GM12878 (cell line): ENCODE measurements at regions not wholly inside any gene's neighbourhood (a gene's known extent, or its start where the extent isn't known, plus 50 kb on each side); places are given as distances from the start of the nearest gene placed in this dataset.

ENCODE experiments used
- ELK1 ChIP-seq: IDR thresholded peaks from 2 replicates; pipeline ENCODE4 v1.6.1; 2012; ENCODE audit warnings: low read depth, low read length, improper control_type of control experiment
- EP300 ChIP-seq, 2 experiments: fragments of 150-350 bp in 1 of 2; IDR thresholded peaks; 2 replicates each; pipeline ENCODE4 v1.6.1; 2011 to 2012; ENCODE audit warnings: low read depth in 2 of 2, low read length in 2 of 2, borderline replicate concordance in 1 of 2, improper control_type of control experiment in 1 of 2, inconsistent platforms in 1 of 2; ENCODE audit not compliant: control insufficient read depth in 1 of 2
- NR2C1 ChIP-seq: fragments of 450-650 bp; IDR thresholded peaks from 2 replicates; pipeline ENCODE4 v1.6.1; 2017; ENCODE audit warnings: antibody characterized with exemption, mild to moderate bottlenecking, moderate library complexity
- SIX5 ChIP-seq: IDR thresholded peaks from 2 replicates; pipeline ENCODE4 v1.6.1; 2011; ENCODE audit warnings: mild to moderate bottlenecking, low read depth, low read length, moderate library complexity; ENCODE audit not compliant: severe bottlenecking
- SMC3 ChIP-seq: IDR thresholded peaks from 2 replicates; pipeline ENCODE4 v1.6.1; 2011; ENCODE audit warnings: low read length, improper control_type of control experiment, borderline replicate concordance
- TF ChIP-seq, protein P1 (sequence below), 3 experiments: IDR thresholded peaks in 2 of 3; conservative IDR thresholded peaks in 1 of 3; 2 replicates each; pipeline ENCODE4 v1.5.1; 2011; ENCODE audit warnings: low read depth in 3 of 3, low read length in 3 of 3, mild to moderate bottlenecking in 3 of 3, control low read depth in 2 of 3, moderate library complexity in 2 of 3, inconsistent platforms in 1 of 3, mixed read lengths in 1 of 3; ENCODE audit not compliant: control insufficient read depth in 2 of 3, insufficient read depth in 1 of 3; ENCODE audit errors: extremely low read depth in 1 of 3
- TF ChIP-seq, protein P2 (sequence below): fragments of 150-350 bp; IDR thresholded peaks from 2 replicates; pipeline ENCODE4 v1.6.1; 2014; ENCODE audit warnings: mild to moderate bottlenecking, low read depth, low read length
- TF ChIP-seq, protein P3 (sequence below): fragments of 450-650 bp; formaldehyde crosslinking; IDR thresholded peaks from 2 replicates; pipeline ENCODE4 v1.4.0; 2022; ENCODE audit warnings: mild to moderate bottlenecking, moderate library complexity

DNA sequence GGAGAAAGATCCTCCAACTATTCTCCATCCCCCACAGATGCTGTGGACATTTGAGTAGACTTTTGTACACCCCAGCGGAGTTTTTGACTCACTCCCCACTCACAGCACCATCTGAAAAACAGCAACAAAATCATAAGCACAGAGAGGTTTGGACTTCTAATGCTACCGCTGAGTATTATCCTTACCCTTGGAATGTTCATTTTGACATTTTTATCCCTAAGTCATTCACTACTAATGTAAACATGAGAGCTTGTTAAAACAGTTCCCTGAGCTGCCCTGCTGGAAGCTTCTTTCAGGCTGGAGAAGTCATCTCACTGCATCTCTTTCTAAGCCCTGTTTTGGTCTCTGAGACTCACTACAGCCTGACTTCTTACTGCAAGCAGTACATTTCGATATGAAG, 1045.9 kb downstream of the MCTP2 start:
- TF ChIP-seq EP300 (IDR thresholded peaks at IDR 0.05; ENCODE audit: borderline replicate concordance in 1 of 2, control insufficient read depth in 1 of 2, low read depth in 2 of 2, low read length in 2 of 2) (no peak), ELK1 (no peak), SIX5 (no peak), NR2C1 (no peak), SMC3 (no peak)
- TF ChIP-seq, protein P1, sequence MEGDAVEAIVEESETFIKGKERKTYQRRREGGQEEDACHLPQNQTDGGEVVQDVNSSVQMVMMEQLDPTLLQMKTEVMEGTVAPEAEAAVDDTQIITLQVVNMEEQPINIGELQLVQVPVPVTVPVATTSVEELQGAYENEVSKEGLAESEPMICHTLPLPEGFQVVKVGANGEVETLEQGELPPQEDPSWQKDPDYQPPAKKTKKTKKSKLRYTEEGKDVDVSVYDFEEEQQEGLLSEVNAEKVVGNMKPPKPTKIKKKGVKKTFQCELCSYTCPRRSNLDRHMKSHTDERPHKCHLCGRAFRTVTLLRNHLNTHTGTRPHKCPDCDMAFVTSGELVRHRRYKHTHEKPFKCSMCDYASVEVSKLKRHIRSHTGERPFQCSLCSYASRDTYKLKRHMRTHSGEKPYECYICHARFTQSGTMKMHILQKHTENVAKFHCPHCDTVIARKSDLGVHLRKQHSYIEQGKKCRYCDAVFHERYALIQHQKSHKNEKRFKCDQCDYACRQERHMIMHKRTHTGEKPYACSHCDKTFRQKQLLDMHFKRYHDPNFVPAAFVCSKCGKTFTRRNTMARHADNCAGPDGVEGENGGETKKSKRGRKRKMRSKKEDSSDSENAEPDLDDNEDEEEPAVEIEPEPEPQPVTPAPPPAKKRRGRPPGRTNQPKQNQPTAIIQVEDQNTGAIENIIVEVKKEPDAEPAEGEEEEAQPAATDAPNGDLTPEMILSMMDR (IDR thresholded peaks at IDR 0.05 in 2 of 3, conservative IDR thresholded peaks at IDR 0.05 in 1 of 3; ENCODE audit: control insufficient read depth in 2 of 3, extremely low read depth in 1 of 3, insufficient read depth in 1 of 3, low read depth in 3 of 3, low read length in 3 of 3): no peak
- TF ChIP-seq, protein P2, sequence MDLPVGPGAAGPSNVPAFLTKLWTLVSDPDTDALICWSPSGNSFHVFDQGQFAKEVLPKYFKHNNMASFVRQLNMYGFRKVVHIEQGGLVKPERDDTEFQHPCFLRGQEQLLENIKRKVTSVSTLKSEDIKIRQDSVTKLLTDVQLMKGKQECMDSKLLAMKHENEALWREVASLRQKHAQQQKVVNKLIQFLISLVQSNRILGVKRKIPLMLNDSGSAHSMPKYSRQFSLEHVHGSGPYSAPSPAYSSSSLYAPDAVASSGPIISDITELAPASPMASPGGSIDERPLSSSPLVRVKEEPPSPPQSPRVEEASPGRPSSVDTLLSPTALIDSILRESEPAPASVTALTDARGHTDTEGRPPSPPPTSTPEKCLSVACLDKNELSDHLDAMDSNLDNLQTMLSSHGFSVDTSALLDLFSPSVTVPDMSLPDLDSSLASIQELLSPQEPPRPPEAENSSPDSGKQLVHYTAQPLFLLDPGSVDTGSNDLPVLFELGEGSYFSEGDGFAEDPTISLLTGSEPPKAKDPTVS: no peak
- TF ChIP-seq, protein P3, sequence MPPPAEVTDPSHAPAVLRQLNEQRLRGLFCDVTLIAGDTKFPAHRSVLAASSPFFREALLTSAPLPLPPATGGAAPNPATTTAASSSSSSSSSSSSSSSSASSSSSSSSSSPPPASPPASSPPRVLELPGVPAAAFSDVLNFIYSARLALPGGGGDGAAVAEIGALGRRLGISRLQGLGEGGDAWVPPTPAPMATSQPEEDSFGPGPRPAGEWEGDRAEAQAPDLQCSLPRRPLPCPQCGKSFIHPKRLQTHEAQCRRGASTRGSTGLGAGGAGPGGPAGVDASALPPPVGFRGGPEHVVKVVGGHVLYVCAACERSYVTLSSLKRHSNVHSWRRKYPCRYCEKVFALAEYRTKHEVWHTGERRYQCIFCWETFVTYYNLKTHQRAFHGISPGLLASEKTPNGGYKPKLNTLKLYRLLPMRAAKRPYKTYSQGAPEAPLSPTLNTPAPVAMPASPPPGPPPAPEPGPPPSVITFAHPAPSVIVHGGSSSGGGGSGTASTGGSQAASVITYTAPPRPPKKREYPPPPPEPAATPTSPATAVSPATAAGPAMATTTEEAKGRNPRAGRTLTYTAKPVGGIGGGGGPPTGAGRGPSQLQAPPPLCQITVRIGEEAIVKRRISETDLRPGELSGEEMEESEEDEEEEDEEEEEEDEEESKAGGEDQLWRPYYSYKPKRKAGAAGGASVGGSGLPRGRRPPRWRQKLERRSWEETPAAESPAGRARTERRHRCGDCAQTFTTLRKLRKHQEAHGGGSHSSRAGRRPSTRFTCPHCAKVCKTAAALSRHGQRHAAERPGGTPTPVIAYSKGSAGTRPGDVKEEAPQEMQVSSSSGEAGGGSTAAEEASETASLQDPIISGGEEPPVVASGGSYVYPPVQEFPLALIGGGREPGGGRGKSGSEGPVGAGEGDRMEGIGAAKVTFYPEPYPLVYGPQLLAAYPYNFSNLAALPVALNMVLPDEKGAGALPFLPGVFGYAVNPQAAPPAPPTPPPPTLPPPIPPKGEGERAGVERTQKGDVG (CRISPR knock-in tag): no peak
